HG02884 (cell line): ENCODE measurements at regions not wholly inside any gene's neighbourhood (a gene's known extent, or its start where the extent isn't known, plus 50 kb on each side); places are given as distances from the start of the nearest gene placed in this dataset.
"Not testable (repeated sequence)": the region's sequence is repeated elsewhere in the genome, so short reads cannot be mapped to it uniquely, and the experiment has no call there.

Experiments
- ATAC-seq: cut with Tn5 transposase; IDR thresholded peaks from one replicate; pipeline ENCODE4 v1.9.1; 2021; ENCODE audit warnings: mild to moderate bottlenecking, moderate library complexity; ENCODE audit not compliant: unreplicated experiment

DNA sequence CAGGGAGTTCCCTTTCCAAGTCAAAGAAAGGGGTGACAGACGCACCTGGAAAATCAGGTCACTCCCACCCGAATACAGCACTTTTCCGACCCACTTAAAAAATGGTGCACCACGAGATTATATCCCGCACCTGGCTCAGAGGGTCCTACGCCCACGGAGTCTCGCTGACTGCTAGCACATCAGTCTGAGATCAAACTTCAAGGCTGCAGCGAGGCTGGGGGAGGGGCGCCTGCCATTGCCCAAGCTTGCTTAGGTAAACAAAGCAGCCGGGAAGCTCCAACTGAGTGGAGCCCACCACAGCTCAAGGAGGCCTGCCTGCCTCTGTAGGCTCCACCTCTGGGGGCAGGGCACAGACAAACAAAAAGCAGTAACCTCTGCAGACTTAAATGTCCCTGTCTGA, 277.8 kb upstream of the ARHGAP42 start:
- not testable (repeated sequence) for ATAC-seq

DNA sequence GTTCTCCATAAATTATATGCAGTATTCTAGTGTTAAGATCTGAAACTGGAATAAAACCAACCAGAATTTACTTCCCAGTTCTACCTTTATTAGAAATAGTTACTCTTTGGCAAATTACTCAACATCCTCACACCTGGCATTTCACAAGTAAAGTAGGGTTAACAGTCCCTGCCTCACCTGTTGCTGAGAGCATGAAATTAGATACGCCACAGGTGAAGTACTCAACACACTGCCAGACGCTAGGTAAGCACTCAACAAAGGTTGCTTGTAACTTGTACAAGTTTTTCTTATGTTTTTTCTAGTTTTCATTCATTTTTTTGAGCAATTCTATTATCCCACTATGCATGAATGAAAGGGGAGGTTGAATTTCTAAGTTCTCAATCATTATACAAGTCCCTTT, 267.6 kb upstream of the ARHGAP42 start:
- ATAC-seq: no peak

DNA sequence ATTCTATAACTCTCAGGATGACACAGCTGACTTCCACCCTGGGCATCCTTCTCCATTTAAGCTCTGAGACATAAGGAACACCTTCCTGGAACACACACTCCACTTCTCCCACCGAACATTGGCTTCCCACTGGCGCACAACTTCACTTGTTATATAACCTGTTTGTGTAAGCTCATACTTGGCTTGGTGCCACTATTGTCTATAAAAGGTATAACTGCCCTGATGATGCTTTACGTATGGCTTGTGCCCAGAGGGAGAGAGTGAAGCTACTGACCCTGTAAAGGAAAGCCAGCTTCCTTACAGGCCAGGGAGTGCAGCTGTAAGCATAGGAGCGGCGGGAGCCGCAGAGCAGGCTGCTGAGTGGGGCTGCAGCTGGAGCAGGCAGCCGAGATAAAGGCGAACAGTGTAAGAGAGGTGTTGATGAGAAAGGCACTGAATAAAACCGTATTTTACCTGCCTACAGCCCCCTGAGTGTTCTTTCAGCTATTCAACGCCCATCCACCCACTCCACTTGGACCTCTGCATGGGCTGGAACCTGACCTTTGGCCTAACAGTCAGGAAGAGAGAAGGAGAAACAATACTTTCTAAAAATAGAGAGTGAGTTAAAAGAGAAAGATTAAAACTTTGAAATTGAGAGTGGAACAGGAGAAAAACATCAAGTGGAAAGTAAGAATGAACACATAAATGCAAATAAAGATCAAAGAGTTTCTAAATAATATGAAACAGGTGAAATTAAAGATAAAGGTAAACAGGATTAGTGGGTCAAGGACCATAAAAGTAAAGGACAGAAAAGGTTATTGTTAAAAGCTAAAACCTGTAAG, 252.1 kb upstream of the ARHGAP42 start:
- ATAC-seq: no peak

DNA sequence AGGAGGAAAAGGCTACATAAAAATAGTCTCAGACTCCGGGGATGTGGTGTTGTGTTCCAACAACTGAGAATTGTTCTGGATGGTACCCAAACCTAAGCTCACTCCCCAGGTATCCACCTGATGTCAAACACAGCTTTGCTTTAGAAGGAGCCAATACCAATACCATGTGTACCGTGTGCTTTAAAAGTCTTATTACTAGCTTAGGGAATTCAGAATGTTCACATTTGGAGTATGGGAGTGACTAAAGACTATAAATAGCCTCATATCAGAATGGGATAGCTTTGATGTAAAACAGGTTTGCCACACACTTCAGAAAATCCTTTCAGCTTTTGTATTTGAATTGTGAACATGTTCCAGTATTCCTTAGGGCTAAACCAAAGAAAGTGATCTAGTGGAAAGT, 248.7 kb upstream of the ARHGAP42 start:
- ATAC-seq: no peak

DNA sequence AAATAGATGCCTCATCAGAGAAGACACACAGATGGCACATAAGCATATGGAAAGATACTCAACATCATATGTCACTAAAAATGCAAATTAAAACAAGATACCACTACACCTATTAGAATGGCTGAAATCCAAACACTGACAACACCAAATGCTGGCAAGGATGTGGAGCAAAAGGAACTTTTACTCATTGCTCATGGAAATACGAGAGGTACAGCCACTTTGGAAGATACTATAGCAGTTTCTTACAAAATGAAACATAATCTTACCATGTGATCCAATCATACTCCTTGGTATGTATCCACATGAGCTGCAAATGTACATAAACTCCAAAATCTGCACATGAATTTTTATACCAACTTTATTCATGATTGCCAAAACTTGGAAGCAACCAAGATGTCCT, 246.0 kb upstream of the ARHGAP42 start:
- no peak for ATAC-seq

DNA sequence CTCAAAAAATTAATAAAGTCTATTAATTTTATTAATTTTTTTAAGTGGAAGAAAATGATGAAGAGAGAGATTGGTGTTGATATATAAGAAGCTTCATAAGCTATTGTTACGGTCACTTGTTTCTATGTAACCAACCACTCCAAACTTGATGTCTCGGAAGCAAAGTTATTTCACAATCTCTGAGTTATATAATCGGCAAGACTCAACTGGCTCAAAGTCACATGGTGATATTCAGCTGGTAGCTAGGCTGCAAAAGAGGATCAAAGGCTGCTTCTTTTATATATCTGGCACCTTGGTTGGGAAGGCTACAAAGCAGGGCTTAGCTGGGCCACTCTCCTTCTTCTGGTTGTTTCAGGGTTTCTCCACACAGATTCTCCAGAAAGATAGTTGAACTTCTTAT, 245.1 kb upstream of the ARHGAP42 start:
- no peak for ATAC-seq

DNA sequence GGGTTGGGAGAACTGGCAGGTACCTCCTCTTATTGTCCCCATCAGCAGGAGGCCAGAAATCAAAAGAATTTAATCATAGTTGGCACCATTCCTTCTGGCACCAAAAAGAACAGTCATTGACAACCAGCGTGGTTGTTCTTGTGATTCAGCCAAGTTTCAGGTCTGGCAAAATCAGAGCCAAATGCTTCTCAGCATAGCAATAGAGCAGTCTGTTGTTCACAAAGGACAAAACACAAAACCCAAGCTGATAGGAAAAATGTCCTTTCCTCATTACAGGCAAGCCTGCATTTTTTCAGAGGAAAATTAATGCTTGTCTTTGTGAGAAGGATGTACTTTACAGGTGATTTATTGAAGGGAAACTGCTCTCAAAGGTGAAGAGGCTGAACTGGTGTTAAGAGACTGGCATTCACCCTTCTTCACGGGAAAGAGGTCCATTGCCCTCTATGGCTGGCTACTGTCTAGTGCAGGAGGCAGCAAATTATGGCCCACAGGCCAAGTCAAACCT, 241.8 kb upstream of the ARHGAP42 start:
- ATAC-seq: no peak

DNA sequence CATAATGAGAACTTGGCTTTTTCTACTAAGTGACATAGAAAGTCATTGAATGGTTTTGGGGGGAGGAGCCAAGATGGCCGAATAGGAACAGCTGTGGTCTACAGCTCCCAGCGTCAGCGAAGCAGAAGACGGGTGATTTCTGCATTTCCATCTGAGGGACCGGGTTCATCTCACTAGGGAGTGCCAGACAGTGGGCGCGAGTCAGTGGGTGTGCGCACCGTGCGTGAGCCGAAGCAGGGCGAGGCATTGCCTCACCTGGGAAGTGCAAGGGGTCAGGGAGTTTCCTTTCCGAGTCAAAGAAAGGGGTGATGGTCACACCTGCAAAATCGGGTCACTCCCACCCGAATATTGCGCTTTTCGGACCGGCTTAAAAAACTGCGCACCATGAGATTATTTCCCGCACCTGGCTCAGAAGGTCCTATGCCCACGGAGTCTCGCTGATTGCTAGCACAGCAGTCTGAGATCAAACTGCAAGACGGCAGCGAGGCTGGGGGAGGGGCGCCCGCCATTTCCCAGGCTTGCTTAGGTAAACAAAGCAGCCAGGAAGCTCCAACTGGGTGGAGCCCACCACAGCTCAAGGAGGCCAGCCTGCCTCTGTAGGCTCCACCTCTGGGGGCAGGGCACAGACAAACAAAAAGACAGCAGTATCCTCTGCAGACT, 235.2 kb upstream of the ARHGAP42 start:
- ATAC-seq: not testable (repeated sequence)

DNA sequence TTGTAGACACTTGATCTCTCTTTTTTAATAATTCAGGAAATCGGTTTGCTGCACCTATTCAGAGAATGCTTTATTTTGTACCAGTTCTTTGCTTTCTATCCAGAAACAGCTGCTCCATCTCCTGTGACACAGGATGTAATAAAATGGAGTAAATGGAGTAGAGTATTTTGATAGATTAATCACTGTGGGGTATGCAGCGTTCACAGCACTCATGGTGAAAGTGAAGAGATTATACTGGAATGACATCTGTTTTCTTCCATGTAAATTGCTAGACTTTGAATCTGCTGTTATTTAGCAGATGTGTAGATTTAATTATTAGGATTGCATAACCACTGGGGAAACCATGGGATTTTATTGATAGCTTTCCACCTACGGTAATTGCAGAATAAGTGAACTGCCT, 227.3 kb upstream of the ARHGAP42 start:
- ATAC-seq: no peak

DNA sequence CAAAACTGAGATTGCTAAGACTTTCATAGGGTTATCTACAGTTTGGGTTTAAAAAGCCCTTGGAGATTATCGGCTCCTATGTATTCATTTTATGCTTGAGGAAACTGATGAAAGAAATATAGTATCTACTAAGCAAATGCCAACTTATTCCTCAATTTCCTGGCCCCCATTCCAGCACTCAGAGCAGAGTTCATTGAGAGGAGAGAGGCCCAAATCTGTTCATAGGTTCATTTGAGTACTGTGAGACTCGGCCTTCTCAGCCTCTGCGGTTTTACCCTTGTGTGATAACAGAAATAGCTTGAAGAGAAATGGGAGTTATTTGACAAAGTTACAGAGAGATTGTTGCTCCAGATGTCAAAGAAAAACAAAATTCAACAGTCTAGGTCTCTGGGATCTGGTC, 226.7 kb upstream of the ARHGAP42 start:
- no peak for ATAC-seq

DNA sequence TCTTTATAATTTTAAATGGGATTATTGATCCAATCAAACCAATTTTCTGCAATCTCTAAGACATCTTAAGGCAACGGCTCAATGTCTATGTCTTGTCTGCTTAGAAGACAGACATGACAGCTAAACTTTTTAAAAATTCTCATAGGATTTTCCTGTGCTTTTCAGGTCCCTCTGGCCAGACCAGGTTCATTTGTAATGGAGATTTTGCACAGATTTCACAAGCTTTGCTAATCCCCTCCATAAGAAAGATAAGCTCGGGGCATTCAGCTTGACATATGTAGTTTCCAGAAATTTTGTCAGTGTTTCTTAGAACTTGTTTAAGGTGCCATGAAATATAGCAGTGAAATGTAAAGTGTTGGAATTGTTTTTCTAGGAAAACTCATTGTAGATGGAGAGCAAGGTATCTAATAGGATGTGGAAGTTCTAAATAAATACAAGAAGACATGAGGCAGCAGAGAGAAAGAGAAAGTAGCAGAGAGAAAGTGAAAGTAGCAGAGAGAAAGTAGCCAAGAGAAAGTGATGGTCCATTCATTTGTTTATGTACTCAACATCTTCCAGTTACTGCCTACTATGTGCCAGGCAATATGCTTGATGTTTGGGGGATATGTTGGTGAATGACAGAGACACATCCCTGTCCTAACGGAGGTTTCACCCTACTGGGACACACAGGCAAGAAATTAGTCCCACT, 219.1 kb upstream of the ARHGAP42 start:
- no peak for ATAC-seq

DNA sequence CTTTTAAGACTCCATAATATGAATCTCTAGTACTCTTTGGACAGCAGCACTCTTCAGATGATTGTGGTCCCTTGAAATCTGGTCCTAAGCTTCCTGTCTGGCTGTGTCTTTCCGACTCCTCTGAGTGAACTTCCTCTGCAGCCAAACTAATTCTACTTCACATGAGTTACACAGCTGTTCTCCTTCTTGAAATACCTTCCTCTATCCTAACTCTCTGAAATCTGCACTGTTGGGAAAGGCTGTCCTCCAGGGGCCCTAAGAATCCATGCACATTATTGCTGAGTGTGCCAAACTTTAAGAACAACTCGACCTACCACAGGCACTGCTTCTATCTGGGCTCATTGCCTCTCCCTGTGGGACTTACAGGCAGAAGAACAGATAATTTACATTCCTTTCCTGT, 217.3 kb upstream of the ARHGAP42 start:
- ATAC-seq: no peak

DNA sequence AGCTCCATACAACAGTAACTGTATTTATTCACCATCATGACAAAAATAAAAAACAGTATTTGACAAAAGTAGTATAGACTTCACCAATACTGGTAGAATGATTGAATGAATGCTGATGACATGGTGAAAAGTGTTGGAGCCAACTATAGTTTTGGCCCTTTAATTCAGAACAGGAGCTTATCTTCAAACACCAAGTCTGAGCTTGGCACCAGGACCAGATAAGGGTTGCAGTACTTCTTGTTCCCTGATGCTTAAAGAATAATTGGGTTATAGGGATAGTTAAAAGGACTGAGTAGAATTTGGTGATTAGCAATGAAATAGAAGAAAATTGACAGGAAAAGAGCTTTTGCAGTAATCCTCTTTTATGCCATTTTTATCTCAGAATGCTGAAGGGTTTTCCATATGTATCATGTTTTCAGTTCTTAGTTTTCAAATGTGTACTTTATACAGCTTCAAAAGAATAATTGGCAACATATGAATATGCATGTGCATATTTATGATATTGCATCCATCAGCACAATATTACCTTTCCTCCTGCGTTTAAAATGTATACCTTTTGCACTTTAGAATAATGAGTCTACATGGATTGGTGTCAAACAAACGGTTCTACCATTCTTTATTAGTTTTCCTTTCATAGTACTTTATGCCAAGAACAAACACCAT, 214.2 kb upstream of the ARHGAP42 start:
- no peak for ATAC-seq

DNA sequence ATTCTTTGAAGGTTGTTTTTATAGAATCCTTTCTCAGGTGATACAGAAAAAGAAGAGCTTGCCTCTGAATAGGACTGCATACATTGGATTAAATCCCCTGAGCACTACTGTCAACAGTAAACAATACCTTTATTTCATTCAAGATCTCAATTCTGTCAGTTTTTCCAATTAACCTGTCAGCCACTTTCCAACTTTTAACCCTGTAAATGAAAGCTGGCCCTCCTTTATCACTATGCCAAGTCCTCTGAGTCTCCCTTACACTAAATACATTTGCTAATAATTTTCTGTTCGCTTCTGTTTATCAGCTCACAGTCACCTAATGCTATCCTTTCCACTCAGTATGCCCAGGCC, 213.7 kb upstream of the ARHGAP42 start:
- ATAC-seq: no peak

DNA sequence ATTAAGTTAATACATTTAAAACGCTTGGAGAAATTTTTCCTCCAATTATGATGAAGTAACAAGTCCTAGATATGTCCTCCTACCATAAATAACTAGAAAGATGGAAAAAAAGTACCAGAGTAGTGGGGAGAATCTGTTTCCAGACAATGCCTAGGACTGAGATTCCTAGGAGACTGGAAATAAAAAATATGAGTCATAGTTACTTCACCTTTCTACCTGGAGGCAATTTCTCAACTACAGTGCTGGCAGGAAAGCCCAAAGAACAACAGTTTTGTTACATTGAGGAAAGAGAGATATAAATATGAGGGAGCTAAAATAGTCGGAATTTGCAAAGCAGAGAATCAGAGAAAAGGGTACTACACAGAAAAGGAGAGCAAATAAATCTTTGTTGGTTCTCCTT, 202.1 kb upstream of the ARHGAP42 start:
- no peak for ATAC-seq

DNA sequence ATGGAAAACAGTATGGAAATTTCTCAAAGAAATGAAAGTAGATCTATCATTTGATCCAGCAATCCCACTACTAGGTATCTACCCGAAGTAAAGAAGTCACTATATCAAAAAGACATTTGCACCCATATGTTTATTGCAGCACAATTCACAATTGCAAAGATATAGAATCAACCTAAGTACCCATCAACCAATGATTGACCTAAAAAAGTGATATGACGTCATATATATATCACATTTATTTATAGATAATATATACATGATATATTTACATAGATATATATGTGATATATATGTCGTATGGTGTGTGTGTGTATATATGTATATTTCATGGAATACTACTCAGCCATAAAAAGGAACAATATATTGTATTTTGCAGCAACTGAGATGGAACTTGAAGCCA, 188.3 kb upstream of the ARHGAP42 start:
- ATAC-seq: no peak

DNA sequence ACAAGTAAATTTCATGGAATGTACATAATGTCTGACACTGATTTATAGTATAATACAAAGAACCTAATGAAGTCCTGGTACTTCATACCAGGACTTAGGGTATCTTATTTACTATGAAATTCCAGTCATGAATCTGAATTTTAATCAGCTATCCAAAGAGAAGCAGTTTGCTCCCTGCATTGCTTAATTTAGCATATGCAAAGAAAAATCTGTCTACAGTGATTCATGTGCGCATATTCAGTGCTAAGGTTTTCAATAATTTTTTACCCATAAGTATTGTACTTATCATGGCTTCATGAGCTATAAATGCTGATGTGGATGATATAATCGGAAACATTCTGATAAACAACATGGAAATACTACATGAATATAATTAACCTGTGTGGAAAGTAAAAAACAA, 185.6 kb upstream of the ARHGAP42 start:
- ATAC-seq: no peak

DNA sequence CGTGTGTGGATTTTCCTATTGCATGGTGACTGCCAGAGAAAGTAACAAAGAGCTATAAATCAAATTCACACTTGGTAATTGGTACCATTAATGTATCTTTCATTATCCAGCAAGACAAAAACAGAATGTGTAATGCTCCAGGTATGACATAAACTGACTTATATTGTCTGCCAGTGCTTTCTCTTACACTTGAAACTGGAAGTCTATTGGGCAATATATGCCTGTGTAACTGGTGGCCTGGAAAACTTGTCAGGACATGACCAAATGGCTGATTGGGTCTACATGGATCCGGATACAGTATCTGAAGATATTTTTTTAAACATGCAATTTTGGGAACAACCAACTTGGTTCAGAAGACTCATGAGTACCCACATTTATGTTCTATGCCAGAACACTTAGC, 174.6 kb upstream of the ARHGAP42 start:
- no peak for ATAC-seq

DNA sequence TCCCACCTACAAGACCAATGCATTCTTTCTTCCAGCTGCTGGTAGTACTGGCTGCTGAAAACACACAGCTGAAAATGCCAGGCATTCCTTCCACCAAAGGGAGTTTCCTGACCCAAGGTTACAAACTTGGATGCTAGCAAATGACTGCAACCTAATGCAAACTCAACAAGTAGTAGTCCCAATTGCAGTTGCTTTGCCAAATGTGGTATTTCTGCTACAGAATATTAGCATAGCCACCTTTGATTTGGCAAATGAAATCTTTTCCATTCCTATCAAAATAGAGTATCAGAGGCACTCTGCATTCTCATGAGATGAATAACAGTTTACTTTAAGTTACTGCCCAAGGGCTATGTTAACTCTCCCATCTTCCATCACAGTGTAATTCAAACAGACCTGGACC, 172.0 kb upstream of the ARHGAP42 start:
- no peak for ATAC-seq

DNA sequence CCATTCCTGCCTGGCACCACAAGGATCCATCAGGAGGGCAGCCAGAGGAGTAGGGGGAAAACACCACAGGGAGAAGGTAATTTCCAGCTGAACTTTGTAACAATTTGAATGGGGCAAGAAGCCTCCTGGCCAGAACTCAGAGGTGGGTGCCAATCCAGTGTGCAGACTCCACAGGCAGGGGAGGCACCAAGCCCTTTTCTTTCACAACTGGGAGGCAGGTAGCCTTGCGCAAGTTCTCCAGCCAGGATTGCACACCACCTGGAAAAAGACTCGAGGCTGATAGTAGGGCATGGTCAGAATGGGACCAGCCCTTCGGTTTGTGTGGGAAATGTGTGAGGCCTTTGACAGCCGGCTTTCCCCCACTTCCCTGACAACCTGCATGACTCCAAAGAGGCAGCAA, 161.9 kb upstream of the ARHGAP42 start:
- ATAC-seq: no peak

DNA sequence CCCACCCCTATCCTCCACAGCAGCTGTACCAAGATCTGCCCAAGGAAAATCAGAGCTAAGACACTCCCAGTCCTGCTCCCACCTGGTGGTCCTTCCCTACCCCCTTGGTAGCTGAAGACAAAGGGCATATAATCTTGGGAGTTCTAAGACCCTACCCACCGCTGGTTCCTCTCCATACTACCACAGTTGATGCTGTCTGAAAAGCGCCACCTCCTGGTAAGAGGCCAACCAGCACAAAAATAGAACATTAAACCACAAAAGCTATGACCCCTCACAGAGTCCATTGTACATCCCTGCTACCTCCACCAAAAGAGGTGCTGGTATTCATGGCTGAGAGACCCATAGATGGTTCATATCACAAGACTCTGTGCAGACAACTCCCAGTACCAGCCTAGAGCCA, 161.5 kb upstream of the ARHGAP42 start:
- ATAC-seq: no peak
